H9 (cell line): ENCODE measurements at regions not wholly inside any gene's neighbourhood (a gene's known extent, or its start where the extent isn't known, plus 50 kb on each side); places are given as distances from the start of the nearest gene placed in this dataset.

Experiments used
- DNase-seq: peaks from one replicate; pipeline ENCODE4 v3.0.0-alpha.2; 2017
- H2AFZ ChIP-seq: one replicate; pipeline ENCODE4 v1.6.1; 2013; ENCODE audit warnings: mild to moderate bottlenecking, low read length, control low read depth, moderate library complexity
- H2AK5ac ChIP-seq: 2 replicates; pipeline ENCODE4 v1.6.1; 2013; ENCODE audit warnings: low read length, control low read depth, mixed read lengths; ENCODE audit not compliant: insufficient read length
- H2BK120ac ChIP-seq: one replicate; pipeline ENCODE4 v1.6.1; 2013; ENCODE audit warnings: low read depth, mild to moderate bottlenecking, low read length, control low read depth, inconsistent platforms; ENCODE audit not compliant: poor library complexity, severe bottlenecking
- H2BK12ac ChIP-seq: 2 replicates; pipeline ENCODE4 v1.6.1; 2013; ENCODE audit warnings: low read length, control low read depth, mixed read lengths, low read depth; ENCODE audit not compliant: insufficient read length
- H2BK15ac ChIP-seq: 2 replicates; pipeline ENCODE4 v1.6.1; 2013; ENCODE audit warnings: low read depth, low read length, control low read depth
- H2BK20ac ChIP-seq: one replicate; pipeline ENCODE4 v1.6.1; 2013; ENCODE audit warnings: low read depth, mild to moderate bottlenecking, low read length, control low read depth, inconsistent platforms; ENCODE audit not compliant: poor library complexity, severe bottlenecking
- H2BK5ac ChIP-seq: 2 replicates; pipeline ENCODE4 v1.6.1; 2013; ENCODE audit warnings: low read length, control low read depth, mixed read lengths; ENCODE audit not compliant: insufficient read length
- H3K14ac ChIP-seq: 2 replicates; pipeline ENCODE4 v1.6.1; 2013; ENCODE audit warnings: low read length, control low read depth; ENCODE audit not compliant: insufficient read depth
- H3K18ac ChIP-seq: 2 replicates; pipeline ENCODE4 v1.6.1; 2013; ENCODE audit warnings: low read depth, mild to moderate bottlenecking, mixed read lengths, low read length, control low read depth; ENCODE audit not compliant: insufficient read length
- H3K23ac ChIP-seq: 2 replicates; pipeline ENCODE4 v1.6.1; 2013; ENCODE audit warnings: low read length, control low read depth, mixed read lengths, low read depth; ENCODE audit not compliant: insufficient read length
- H3K23me2 ChIP-seq: 2 replicates; pipeline ENCODE4 v1.6.1; 2013; ENCODE audit warnings: low read depth, mild to moderate bottlenecking, mixed read lengths, low read length, control low read depth; ENCODE audit not compliant: insufficient read length, poor library complexity, severe bottlenecking
- H3K27ac ChIP-seq: 2 replicates; pipeline ENCODE4 v1.5.1; 2013; ENCODE audit warnings: low read length, control low read depth, mixed read lengths, low read depth; ENCODE audit not compliant: insufficient read length
- H3K27me3 ChIP-seq: 2 replicates; pipeline ENCODE4 v1.6.1; 2013; ENCODE audit warnings: low read length, control low read depth, inconsistent platforms; ENCODE audit not compliant: insufficient read depth
- H3K4ac ChIP-seq: 2 replicates; pipeline ENCODE4 v1.6.1; 2013; ENCODE audit warnings: low read depth, mild to moderate bottlenecking, control low read depth, inconsistent platforms, low read length, moderate library complexity
- H3K4me1 ChIP-seq: 2 replicates; pipeline ENCODE4 v1.6.1; 2013; ENCODE audit warnings: low read length, control low read depth, inconsistent platforms; ENCODE audit not compliant: insufficient read depth
- H3K4me2 ChIP-seq: 2 replicates; pipeline ENCODE4 v1.6.1; 2013; ENCODE audit warnings: low read length, control low read depth, mixed read lengths; ENCODE audit not compliant: insufficient read length, insufficient read depth
- H3K56ac ChIP-seq: 2 replicates; pipeline ENCODE4 v1.6.1; 2013; ENCODE audit warnings: low read depth, mild to moderate bottlenecking, mixed read lengths, low read length, control low read depth; ENCODE audit not compliant: insufficient read length
- H3K79me1 ChIP-seq: 2 replicates; pipeline ENCODE4 v1.6.1; 2013; ENCODE audit warnings: low read depth, mild to moderate bottlenecking, moderate library complexity, low read length, control low read depth, inconsistent platforms; ENCODE audit not compliant: insufficient read depth, poor library complexity, severe bottlenecking
- H3K79me2 ChIP-seq: 2 replicates; pipeline ENCODE4 v1.6.1; 2013; ENCODE audit warnings: low read length, control low read depth, inconsistent platforms; ENCODE audit not compliant: insufficient read depth
- H3K9ac ChIP-seq: 2 replicates; pipeline ENCODE4 v1.6.1; 2013; ENCODE audit warnings: low read length, control low read depth, mixed read lengths; ENCODE audit not compliant: insufficient read length; ENCODE audit errors: extremely low read depth
- H3K9me3 ChIP-seq: one replicate; pipeline ENCODE4 v1.6.1; 2013; ENCODE audit warnings: low read depth, low read length, inconsistent platforms; ENCODE audit not compliant: control insufficient read depth
- H3T11ph ChIP-seq: one replicate; pipeline ENCODE4 v1.6.1; 2013; ENCODE audit warnings: mild to moderate bottlenecking, low read length, control low read depth, inconsistent platforms
- H4K20me1 ChIP-seq: one replicate; pipeline ENCODE4 v1.6.1; 2013; ENCODE audit not compliant: control insufficient read depth, insufficient read length, insufficient read depth
- H4K5ac ChIP-seq: 2 replicates; pipeline ENCODE4 v1.6.1; 2013; ENCODE audit warnings: low read depth, mild to moderate bottlenecking, mixed read lengths, low read length, control low read depth; ENCODE audit not compliant: insufficient read length
- H4K8ac ChIP-seq: replicated peaks from 2 replicates; pipeline ENCODE4 v1.6.1; 2013; ENCODE audit warnings: low read length, control low read depth, mixed read lengths, low read depth; ENCODE audit not compliant: insufficient read length
- H4K91ac ChIP-seq: 2 replicates; pipeline ENCODE4 v1.6.1; 2013; ENCODE audit warnings: low read depth, mild to moderate bottlenecking, moderate library complexity, mixed read lengths, low read length, control low read depth; ENCODE audit not compliant: insufficient read length
- H3K27ac Mint-ChIP-seq, 3 experiments: 2 replicates in 2 of 3; 3 replicates in 1 of 3; pipeline ENCODE4 v1.8.0; 2020 to 2021; ENCODE audit warnings: mixed read lengths in 3 of 3, mild to moderate bottlenecking in 1 of 3, moderate library complexity in 1 of 3
- H3K27me3 Mint-ChIP-seq: 2 replicates; pipeline ENCODE4 v1.8.0; 2021; ENCODE audit warnings: low read depth, mild to moderate bottlenecking, moderate library complexity, mixed read lengths
- H3K36me3 Mint-ChIP-seq, 3 experiments: 2 replicates in 2 of 3; 3 replicates in 1 of 3; pipeline ENCODE4 v1.8.0; 2020 to 2021; ENCODE audit warnings: low read depth in 3 of 3, mixed read lengths in 3 of 3; ENCODE audit not compliant: insufficient read depth in 1 of 3
- H3K4me1 Mint-ChIP-seq, 2 experiments: 2 replicates each; pipeline ENCODE4 v1.8.0; 2020; ENCODE audit warnings: mixed read lengths in 2 of 2
- H3K4me3 Mint-ChIP-seq, 2 experiments: 2 replicates in 1 of 2; 3 replicates in 1 of 2; pipeline ENCODE4 v1.8.0; 2020 to 2021; ENCODE audit warnings: mild to moderate bottlenecking in 2 of 2, mixed read lengths in 2 of 2, moderate library complexity in 1 of 2
- H3K9me3 Mint-ChIP-seq, 2 experiments: 2 replicates in 1 of 2; 3 replicates in 1 of 2; pipeline ENCODE4 v1.8.0; 2020; ENCODE audit warnings: mild to moderate bottlenecking in 2 of 2, mixed read lengths in 2 of 2, moderate library complexity in 1 of 2
- WGBS: extraction: QIAGEN DNeasy Blood & Tissue Kit; methylation state at CpG from one replicate; pipeline ENCODE4 v1.1.7; 2013; ENCODE audit warnings: missing lambda C conversion rate, low lambda C conversion rate, mixed read lengths; ENCODE audit not compliant: insufficient read length; ENCODE audit errors: extremely low coverage; 5-methylcytosine and 5-hydroxymethylcytosine counted together
- TF ChIP-seq, protein P1 (sequence below): fragments of 200-600 bp; sonication (generic); conservative IDR thresholded peaks from 3 replicates; pipeline ENCODE4 v1.8.0; 2021; ENCODE audit warnings: antibody characterized with exemption, mild to moderate bottlenecking

DNA sequence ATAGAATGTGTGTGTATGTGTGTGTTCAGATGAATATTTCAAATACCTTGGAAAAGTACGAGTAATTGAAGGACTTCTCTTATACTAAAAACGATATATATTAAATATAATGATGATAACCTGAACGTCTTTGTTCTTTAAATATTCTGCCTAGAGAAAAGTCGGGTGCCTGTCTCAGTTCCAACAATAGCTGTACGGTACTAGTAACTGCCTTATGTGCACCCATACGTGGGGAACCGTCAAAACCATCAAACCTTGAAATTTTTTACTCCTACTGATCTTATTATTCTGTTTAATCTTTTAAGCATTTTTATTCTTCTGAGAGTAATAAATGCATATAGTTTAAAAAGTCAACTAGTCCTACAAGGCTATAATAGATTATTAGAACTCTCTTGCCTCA lies 1045.7 kb downstream of the C4orf33 start:
- H2BK120ac ChIP-seq, result no peak overlapping the region
- no peaks in the 10 kb centered on the region for H3K79me2 ChIP-seq
- Mint-ChIP-seq H3K9me3 (no peaks in the 10 kb centered on the region; a peak in 1 of 5 replicates), H3K4me3 (no peak overlapping the region), H3K4me1 (no peaks in the 10 kb centered on the region), H3K27ac (no peak overlapping the region), H3K27me3 (no peaks in the 10 kb centered on the region), H3K36me3 (peaks cover 0 to 2% (median 0%) of the 10 kb centered on the region in 3 experiments; a peak in 1 of 7 replicates)
- H3K4me2 ChIP-seq, result no peak overlapping the region
- no peak overlapping the region for H3K14ac ChIP-seq
- H4K5ac ChIP-seq, result no peak overlapping the region
- H4K91ac ChIP-seq, result no peak overlapping the region
- no peak overlapping the region for H2BK12ac ChIP-seq
- no peak overlapping the region for H4K8ac ChIP-seq
- H3K4me1 ChIP-seq, result no peaks in the 10 kb centered on the region
- H2BK15ac ChIP-seq, result no peak overlapping the region
- H4K20me1 ChIP-seq, result no peaks in the 10 kb centered on the region
- no peak overlapping the region for H3K23ac ChIP-seq
- H3K18ac ChIP-seq, result no peak overlapping the region
- H2BK20ac ChIP-seq, result no peak overlapping the region
- no peak overlapping the region for H3K4ac ChIP-seq
- no peaks in the 10 kb centered on the region for H3K9me3 ChIP-seq
- TF ChIP-seq, protein P1, sequence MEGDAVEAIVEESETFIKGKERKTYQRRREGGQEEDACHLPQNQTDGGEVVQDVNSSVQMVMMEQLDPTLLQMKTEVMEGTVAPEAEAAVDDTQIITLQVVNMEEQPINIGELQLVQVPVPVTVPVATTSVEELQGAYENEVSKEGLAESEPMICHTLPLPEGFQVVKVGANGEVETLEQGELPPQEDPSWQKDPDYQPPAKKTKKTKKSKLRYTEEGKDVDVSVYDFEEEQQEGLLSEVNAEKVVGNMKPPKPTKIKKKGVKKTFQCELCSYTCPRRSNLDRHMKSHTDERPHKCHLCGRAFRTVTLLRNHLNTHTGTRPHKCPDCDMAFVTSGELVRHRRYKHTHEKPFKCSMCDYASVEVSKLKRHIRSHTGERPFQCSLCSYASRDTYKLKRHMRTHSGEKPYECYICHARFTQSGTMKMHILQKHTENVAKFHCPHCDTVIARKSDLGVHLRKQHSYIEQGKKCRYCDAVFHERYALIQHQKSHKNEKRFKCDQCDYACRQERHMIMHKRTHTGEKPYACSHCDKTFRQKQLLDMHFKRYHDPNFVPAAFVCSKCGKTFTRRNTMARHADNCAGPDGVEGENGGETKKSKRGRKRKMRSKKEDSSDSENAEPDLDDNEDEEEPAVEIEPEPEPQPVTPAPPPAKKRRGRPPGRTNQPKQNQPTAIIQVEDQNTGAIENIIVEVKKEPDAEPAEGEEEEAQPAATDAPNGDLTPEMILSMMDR, result no peak
- H2AK5ac ChIP-seq, result no peak overlapping the region
- H3T11ph ChIP-seq, result no peak overlapping the region
- H2AFZ ChIP-seq, result no peak overlapping the region
- no peaks in the 10 kb centered on the region for H3K79me1 ChIP-seq
- H2BK5ac ChIP-seq, result no peak overlapping the region
- no peak overlapping the region for H3K56ac ChIP-seq
- no CpG with 5 or more reads among the region's 7 CpGs for WGBS
- H3K9ac ChIP-seq, result no peak overlapping the region
- no peaks in the 10 kb centered on the region for H3K23me2 ChIP-seq
- H3K27me3 ChIP-seq, result no peaks in the 10 kb centered on the region
- DNase-seq, result no peak
- no peak overlapping the region for H3K27ac ChIP-seq
